Chondrocyte (in vitro differentiated cells): ENCODE measurements at regions not wholly inside any gene's neighbourhood (a gene's known extent, or its start where the extent isn't known, plus 50 kb on each side); places are given as distances from the start of the nearest gene placed in this dataset.

Source experiments
- DNase-seq: peaks from one replicate; pipeline ENCODE4 v3.0.0; 2021; ENCODE audit warnings: mixed read lengths, low spot score
- H3K27ac Mint-ChIP-seq: one replicate; pipeline ENCODE4 v1.8.0; 2021; ENCODE audit warnings: mild to moderate bottlenecking, moderate library complexity, mixed read lengths; ENCODE audit not compliant: unreplicated experiment
- H3K27me3 Mint-ChIP-seq: 2 replicates; pipeline ENCODE4 v1.8.0; 2021; ENCODE audit warnings: low read depth, mixed read lengths
- H3K36me3 Mint-ChIP-seq: 2 replicates; pipeline ENCODE4 v1.8.0; 2021; ENCODE audit warnings: low read depth, mixed read lengths
- H3K4me1 Mint-ChIP-seq: 2 replicates; pipeline ENCODE4 v1.8.0; 2021; ENCODE audit warnings: low read depth, mild to moderate bottlenecking, mixed read lengths
- H3K4me3 Mint-ChIP-seq: one replicate; pipeline ENCODE4 v1.8.0; 2021; ENCODE audit warnings: mild to moderate bottlenecking, moderate library complexity, mixed read lengths; ENCODE audit not compliant: unreplicated experiment
- H3K9me3 Mint-ChIP-seq: 2 replicates; pipeline ENCODE4 v1.8.0; 2021; ENCODE audit warnings: low read depth, mixed read lengths
- CTCF ChIP-seq: fragments of 200-600 bp; sonication (generic); IDR thresholded peaks from 2 replicates; pipeline ENCODE4 v1.5.0; 2021; ENCODE audit warnings: antibody characterized with exemption, mild to moderate bottlenecking, moderate library complexity

GRCh38 chr6:14306151-14306906 lies 188.8 kb downstream of the CD83 start:
- Mint-ChIP-seq H3K27ac (no peak overlapping the region), H3K4me3 (no peak overlapping the region), H3K27me3 (peaks cover 4% of the 10 kb centered on the region), H3K9me3 (peaks cover 8% of the 10 kb centered on the region), H3K36me3 (no peaks in the 10 kb centered on the region), H3K4me1 (peaks cover 5% of the 10 kb centered on the region)
- no peak for TF ChIP-seq CTCF
- no peak for DNase-seq

GRCh38 chr6:14309516-14309915 lies 191.9 kb downstream of the CD83 start:
- no peak for TF ChIP-seq CTCF
- Mint-ChIP-seq H3K36me3 (no peaks in the 10 kb centered on the region), H3K27me3 (peaks cover 4% of the 10 kb centered on the region), H3K4me1 (peaks cover 5% of the 10 kb centered on the region), H3K27ac (no peak overlapping the region), H3K4me3 (no peak overlapping the region), H3K9me3 (no peaks in the 10 kb centered on the region)
- DNase-seq: no peak

DNA sequence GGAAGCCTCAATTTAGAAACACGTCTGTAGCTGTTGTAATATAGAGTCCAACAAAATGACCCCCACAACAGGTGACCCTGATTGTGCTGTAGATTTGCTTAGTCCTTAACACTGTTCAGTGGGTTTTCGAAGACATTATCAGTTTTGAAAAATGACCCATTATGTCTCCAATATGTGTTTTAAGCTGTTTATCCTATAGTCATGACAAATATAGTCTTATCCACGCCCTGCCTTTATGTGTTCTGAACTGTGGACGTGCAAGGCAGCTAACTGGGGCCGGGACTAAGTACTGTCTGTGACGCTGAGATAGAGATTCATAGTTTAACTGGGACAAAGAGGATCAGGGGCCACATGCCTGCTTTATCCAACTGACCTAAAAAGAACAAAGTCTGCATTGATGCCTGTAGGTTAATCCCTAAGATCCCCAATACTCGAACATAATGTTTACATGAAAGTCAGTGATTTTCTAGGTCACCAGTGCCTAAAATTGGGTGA lies 192.4 kb downstream of the CD83 start:
- H3K27ac Mint-ChIP-seq: no peak overlapping the region
- DNase-seq: no peak
- H3K4me1 Mint-ChIP-seq: peaks cover 5% of the 10 kb centered on the region
- peaks cover 4% of the 10 kb centered on the region for H3K27me3 Mint-ChIP-seq
- no peak for TF ChIP-seq CTCF
- no peaks in the 10 kb centered on the region for H3K9me3 Mint-ChIP-seq
- H3K36me3 Mint-ChIP-seq: no peaks in the 10 kb centered on the region
- H3K4me3 Mint-ChIP-seq: no peak overlapping the region

DNA sequence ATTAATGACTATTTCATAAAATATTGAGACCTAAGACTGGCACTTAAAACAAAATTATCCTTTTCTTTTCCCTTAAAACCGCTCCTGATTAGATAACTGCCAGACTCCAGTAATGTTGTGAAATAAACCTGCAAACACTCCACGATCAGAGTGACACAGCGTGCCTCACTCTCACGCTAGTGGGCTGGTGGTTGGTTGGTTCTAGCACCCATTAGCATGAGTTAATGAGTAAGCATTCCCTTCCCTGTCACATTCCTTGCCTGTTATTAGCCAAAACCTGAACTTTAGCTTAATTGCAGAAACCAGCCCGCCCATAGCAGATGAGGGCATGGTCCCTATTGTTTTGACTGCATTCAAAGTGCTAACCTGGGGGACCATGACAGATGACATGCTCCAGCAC lies 193.4 kb downstream of the CD83 start:
- no peaks in the 10 kb centered on the region for H3K36me3 Mint-ChIP-seq
- no peak overlapping the region for H3K4me3 Mint-ChIP-seq
- H3K4me1 Mint-ChIP-seq: peaks cover 5% of the 10 kb centered on the region
- peaks cover 4% of the 10 kb centered on the region for H3K27me3 Mint-ChIP-seq
- no peak overlapping the region for H3K27ac Mint-ChIP-seq
- H3K9me3 Mint-ChIP-seq: no peaks in the 10 kb centered on the region
- DNase-seq: no peak
- TF ChIP-seq CTCF: no peak

- Mint-ChIP-seq H3K27ac (no peak overlapping the region), H3K4me1 (peaks cover 11% of the 10 kb centered on the region), H3K9me3 (no peaks in the 10 kb centered on the region), H3K36me3 (no peaks in the 10 kb centered on the region), H3K4me3 (no peak overlapping the region), H3K27me3 (peaks cover 4% of the 10 kb centered on the region)
- no peak for TF ChIP-seq CTCF
- no peak for DNase-seq
These were observed 195.0 kb downstream of the CD83 start for GRCh38 chr6:14312587-14312986.
